HG03460 (cell line): ENCODE measurements at regions not wholly inside any gene's neighbourhood (a gene's known extent, or its start where the extent isn't known, plus 50 kb on each side); places are given as distances from the start of the nearest gene placed in this dataset.
"Not testable (repeated sequence)": the region's sequence is repeated elsewhere in the genome, so short reads cannot be mapped to it uniquely, and the experiment has no call there.

Experiments used
- ATAC-seq: cut with Tn5 transposase; IDR thresholded peaks from one replicate; pipeline ENCODE4 v1.9.1; 2021; ENCODE audit not compliant: unreplicated experiment

DNA sequence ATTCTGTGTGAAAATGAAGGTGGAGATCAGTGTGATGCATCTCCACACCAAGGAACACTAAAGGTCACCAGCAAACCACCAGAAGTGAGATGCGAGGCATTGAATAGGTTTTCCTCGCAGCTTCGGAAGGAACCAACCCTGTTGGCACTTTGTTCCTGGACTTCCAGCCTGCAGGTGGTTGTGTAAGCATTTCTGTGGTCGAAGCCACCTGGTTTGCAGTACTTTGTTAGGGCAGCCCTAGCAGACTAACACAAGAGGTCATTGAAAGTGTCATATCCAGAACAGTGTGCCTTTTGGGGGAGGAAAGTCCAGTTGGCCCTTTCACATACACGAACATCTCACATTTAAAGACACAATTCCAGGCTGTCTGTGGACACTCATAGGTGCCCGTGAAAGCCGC is 237.2 kb upstream of the PLGLB1 start:
- ATAC-seq = not testable (repeated sequence)

DNA sequence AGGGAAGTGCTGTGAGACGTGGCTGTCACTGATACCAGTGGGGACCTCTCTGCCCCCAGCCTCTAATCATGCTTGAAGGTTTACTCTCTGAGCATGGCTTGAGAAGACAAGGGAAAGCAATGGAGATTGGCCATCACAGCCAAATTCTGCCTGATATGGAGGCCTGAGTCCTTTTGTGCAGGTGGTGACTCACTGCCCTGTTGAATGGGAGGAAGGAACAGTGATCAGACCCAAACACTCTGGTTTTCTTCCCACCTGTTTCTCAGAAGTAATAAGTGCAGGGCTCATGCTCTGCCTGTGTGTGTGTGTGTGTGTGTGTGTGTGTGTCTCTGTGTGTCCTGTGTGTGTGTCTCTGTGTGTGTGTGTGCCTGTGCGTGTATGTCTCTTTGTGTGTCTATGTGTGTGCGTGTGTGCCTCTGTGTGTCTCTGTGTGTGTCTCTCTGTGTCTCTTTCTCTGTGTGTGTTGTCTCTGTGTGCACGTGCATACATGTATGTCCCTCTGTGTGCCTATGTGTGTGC is 240.6 kb upstream of the PLGLB1 start:
- not testable (repeated sequence) for ATAC-seq

- not testable (repeated sequence) for ATAC-seq
Observed at GRCh38 chr2:87263868-87264518, 242.3 kb upstream of the PLGLB1 start.

GRCh38 chr2:87275192-87275591 is 253.5 kb upstream of the PLGLB1 start:
- not testable (repeated sequence) for ATAC-seq

- not testable (repeated sequence) for ATAC-seq
Observed at GRCh38 chr2:87275974-87276629, 254.5 kb upstream of the PLGLB1 start.

DNA sequence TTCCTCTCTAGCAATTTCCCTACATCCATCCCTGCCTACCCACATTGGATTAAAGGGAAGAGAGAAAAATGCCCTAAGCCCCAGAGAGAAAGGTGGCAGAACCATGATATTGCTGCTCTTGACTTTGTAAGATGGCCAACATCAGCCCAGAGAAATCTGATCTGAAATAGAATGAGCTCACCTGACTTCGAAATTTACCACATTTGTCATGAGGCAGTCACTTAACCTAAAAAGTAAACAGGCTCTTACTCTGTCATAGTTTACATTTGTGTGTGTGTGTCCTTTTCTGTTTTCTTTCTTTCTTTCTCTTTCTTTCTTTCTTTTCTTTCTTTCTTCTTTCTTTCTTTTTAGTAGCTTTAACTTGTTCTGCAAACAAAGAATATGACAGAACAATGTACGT is 255.0 kb upstream of the PLGLB1 start:
- ATAC-seq = not testable (repeated sequence)

GRCh38 chr2:87277734-87278133 is 256.1 kb upstream of the PLGLB1 start:
- ATAC-seq = not testable (repeated sequence)

DNA sequence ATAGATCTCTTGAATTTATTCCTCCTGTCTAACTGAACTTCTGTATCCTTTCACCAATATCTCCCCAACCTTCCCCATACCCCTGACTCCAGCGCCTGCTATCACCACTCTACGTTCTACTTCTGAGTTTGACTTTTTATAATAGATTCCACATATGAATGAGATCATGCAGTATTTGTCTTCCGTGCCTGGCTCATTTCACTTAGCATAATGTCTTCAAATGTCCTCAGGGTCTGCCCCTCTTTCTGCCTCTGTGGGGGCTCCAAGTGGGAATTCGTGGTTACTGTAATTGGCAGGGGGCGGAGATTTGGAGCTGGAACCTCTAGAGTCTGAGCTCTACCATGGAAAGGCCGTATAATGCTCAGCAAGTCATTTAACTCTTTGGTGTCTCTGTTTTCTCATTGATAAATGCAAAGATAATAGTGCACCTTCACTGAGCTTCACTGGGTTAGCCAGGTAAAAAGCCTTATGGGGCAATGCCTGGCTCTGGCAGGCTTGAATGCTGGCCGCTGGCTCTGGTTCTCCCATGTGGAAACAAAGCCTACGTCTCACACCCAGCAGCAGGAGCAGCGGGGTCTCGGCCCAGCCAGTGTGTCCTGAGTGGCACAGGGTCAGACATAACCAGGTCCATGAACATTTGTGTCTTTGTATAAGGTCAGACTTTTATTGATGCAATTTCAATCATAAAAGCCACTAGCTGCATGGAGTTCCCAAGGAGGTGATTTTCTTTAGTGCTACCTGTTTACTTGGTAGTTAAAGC is 259.1 kb upstream of the PLGLB1 start:
- not testable (repeated sequence) for ATAC-seq

GRCh38 chr2:87283735-87284470 is 262.3 kb upstream of the PLGLB1 start:
- not testable (repeated sequence) for ATAC-seq

DNA sequence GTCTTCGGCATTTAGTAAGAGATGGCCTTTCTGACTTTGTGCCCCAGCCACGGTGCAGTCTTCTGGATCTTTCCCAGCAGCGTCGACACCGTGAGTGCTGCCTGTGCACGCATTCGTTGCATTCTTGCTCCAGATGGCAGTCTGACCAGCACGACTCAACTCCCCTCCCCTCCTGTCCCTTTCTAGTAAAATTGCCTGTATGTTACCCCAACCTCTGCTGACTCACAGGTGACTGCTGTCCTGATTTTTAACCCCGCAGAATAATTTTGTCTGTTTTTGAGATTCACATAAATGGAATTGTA is 262.8 kb upstream of the PLGLB1 start:
- ATAC-seq = not testable (repeated sequence)

DNA sequence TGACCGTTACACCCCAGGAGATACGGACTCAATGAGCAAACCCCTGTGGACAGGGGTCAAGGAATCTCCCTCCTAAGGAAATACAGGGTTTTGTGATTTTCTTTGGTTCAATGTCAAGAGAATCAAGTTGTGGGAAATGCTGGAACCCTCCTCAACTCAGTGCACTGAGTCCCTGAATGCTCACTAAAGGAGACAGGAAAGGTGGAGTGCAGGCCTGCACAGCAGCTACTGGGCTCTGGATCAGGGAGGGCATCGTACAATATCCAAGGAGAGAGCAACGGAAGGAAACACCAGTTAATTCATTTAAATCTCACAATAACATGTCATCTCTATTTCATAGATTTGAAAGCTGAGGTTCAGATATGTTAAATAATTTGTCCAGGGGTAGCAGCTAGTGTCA is 263.5 kb upstream of the PLGLB1 start:
- ATAC-seq = not testable (repeated sequence)

- ATAC-seq = peak; percentile 65
Observed at GRCh38 chr2:87290566-87291307, 269.1 kb upstream of the PLGLB1 start.

DNA sequence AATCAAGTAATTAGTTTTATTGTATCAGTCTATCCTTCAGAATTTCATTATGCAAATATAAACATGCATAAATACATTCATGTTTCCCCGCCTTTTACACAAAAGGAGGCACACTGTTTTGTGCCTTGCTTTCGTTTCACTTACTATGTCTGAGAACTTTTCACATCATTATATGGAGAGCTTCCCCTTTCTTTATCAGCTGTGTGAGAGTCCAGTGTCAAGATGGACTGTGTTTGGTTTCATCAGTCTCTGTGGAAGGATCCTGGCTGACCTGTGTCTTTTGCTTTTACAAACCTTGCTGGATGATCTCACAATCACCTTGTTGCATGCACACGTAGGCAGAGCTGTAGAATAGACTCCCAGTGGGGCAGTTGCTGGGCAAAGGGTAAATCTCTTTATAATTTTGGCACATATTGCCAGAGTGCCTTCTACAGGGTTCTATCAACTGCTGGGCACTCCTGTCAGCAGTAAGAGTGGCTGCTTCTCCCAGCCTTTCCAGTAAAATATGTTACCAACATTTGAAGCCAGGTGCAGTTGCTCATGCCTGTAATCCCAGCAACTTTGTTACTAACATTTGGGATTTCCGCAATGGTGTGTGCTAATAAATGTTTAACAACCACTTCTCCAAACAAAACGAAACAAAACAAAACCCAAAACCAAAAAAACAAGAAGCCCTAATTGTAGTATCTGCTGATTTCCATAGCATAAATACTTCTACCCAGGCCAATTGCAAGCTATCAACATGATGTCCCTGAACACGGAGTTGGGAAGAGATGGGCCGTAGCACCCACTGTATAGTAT is 270.0 kb upstream of the PLGLB1 start:
- not testable (repeated sequence) for ATAC-seq

- ATAC-seq = not testable (repeated sequence)
Observed at GRCh38 chr2:87293931-87294594, 272.4 kb upstream of the PLGLB1 start.

DNA sequence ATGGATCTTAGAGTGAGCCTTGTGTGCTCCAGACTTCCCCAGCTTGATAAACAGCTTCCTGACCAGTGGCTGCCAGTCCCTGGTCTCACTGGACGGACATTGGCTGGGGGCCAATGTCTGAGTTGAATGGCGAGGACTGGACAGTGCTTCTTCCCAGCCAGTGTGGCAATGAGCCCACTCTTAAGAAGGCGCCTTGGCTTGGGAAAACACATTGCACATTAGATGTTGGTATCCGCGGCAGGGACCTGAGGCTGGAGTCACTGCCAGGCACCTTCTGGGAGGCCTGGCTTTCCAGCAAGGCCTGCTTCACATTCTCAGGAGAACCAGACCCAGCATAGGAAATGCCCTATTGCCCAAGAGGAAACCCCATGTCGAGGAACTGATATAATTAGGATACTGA is 273.5 kb upstream of the PLGLB1 start:
- not testable (repeated sequence) for ATAC-seq

GRCh38 chr2:87301349-87301748 is 279.7 kb upstream of the PLGLB1 start:
- ATAC-seq = not testable (repeated sequence)

GRCh38 chr2:87301871-87302270 is 280.2 kb upstream of the PLGLB1 start:
- not testable (repeated sequence) for ATAC-seq

- ATAC-seq = not testable (repeated sequence)
Observed at GRCh38 chr2:87308621-87309020, 287.0 kb upstream of the PLGLB1 start.

- ATAC-seq = not testable (repeated sequence)
Observed at GRCh38 chr2:87309785-87310184, 288.1 kb upstream of the PLGLB1 start.
